Gastroesophageal sphincter (tissue), 3 donors: ENCODE measurements at regions not wholly inside any gene's neighbourhood (a gene's known extent, or its start where the extent isn't known, plus 50 kb on each side); places are given as distances from the start of the nearest gene placed in this dataset.

Source experiments
- CTCF ChIP-seq, 4 experiments: fragments of 200-600 bp in 2 of 4; fragments of 450-650 bp in 2 of 4; sonication (generic) in 1 of 4; IDR thresholded peaks; one replicate each; pipeline ENCODE4 v1.5.1; 2017 to 2019; ENCODE audit warnings: antibody characterized with exemption in 4 of 4, mild to moderate bottlenecking in 2 of 4, moderate library complexity in 2 of 4
- POLR2A ChIP-seq, 2 donors: fragments of 450-650 bp; IDR thresholded peaks; one replicate each; pipeline ENCODE4 v1.6.1; 2017; ENCODE audit warnings: antibody characterized with exemption in 2 of 2, mild to moderate bottlenecking in 2 of 2, moderate library complexity in 1 of 2
- POLR2AphosphoS5 ChIP-seq: sonication (generic); formaldehyde crosslinking; IDR thresholded peaks from one replicate; pipeline ENCODE4 v1.6.1; 2017; ENCODE audit warnings: antibody characterized with exemption

GRCh38 chr12:39116861-39117260 lies 211.5 kb upstream of the CPNE8 start:
- TF ChIP-seq CTCF (IDR thresholded peaks at IDR 0.05) (no peak), POLR2A (IDR thresholded peaks at IDR 0.05) (no peak), POLR2AphosphoS5 (no peak)
